IPS DF 4.7 (cell line): ENCODE measurements at regions not wholly inside any gene's neighbourhood (a gene's known extent, or its start where the extent isn't known, plus 50 kb on each side); places are given as distances from the start of the nearest gene placed in this dataset.

Experiments used
- DNase-seq: peaks from one replicate; pipeline ENCODE4 v3.0.0-alpha.2; 2013; ENCODE audit warnings: low spot score; ENCODE audit errors: extremely low read depth

DNA sequence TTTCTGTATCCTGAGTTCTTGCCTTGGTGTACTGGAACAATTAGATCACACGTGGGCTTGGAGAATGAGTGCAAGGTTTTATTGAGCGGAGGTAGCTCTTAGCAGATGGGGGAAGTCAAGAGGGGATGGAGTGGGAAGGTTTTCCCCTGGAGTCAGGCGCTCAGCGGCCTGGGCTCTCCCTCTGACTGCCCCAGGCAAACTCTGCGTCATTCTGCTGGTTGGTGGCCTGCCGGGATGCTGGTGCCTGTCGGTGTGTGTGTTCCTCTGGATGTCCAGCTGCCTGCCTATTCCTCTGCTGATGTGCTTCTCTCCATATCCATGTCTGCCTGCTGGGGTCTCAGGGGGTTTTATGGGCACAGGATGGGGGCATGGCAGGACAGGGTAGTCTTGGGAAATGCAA is 111.0 kb downstream of the TRIB2 start:
- no peak for DNase-seq

DNA sequence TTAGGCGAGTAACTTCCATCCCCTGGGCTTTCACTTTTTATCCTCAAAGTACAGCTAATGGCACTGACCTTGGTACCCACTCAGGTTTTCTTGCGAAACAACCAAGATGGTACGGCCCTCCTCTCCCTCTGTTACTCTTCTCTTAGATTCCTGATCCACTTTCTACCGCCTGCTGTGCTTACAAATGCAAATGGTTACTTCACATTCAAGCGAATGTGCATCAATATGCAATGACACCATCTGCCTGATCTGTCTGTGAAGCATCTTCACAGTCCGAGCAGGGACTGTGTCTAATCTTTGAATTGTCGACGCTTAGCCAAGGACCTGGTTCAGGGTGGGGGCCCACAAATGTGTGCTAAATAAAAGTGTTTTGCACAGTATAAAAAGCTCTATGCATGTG is 112.2 kb downstream of the TRIB2 start:
- DNase-seq, result peak; percentile 25

DNA sequence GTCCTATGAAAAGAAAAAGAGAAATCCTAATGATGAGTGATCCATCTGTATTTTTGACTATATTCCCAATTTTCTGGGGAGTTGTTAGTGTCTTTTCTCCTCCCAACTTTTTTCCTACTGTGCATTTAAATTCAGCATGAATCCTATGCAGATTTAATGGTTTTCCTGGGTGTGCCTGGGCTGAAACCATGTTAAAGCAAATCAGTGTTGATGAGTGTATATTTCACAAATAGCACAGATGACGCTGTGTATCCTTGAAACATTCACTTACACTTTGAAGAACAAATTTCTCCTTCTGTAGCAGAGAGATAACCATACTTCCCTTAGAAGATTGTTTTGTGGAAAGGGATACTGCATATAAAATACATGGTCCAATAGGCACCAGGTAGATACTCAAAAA is 114.3 kb downstream of the TRIB2 start:
- DNase-seq, result no peak

GRCh38 chr2:12834239-12834638 is 117.5 kb downstream of the TRIB2 start:
- DNase-seq, result no peak

- DNase-seq, result no peak
Observed at GRCh38 chr2:12835733-12836132, 119.0 kb downstream of the TRIB2 start.

DNA sequence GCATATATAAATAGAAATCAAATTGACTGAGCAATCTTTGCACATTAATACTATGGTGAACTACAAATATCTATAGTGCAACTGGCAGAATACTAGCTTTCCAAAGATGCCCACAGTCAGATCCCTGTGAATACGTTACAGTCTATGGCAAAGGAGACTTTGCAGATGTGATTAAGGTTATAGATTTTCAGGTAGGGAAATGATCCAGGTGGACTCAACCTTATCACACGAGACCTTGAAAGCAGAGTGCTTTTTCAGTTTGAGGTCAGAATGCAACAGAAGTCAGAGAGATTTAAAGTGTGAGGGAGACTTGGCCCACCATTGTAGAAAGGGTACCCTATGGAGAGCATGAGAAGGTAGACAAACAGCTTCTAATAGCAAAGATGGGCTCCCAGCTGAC is 122.6 kb downstream of the TRIB2 start:
- DNase-seq, result no peak

- DNase-seq, result no peak
Observed at GRCh38 chr2:12841021-12841420, 124.3 kb downstream of the TRIB2 start.

DNA sequence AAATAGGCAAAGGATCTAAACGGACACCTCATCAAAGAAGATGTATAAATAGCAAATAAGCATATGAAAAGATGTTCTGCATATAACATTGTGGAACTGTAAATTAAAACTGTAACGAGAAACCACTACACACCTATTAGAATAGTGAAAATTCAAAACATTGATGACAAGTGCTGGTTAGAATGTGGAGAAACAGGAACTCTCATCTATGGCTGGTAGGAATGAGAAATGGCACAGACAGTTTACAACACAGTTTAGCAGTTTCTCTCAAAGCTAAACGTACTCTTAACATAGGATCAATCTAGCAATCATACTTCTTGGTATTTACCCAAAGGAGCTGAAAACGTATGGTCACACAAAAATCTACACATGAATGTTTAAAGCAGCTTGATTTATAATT is 126.2 kb downstream of the TRIB2 start:
- DNase-seq, result no peak

GRCh38 chr2:12844511-12844910 is 127.8 kb downstream of the TRIB2 start:
- DNase-seq, result no peak

GRCh38 chr2:12847694-12848575 is 131.2 kb downstream of the TRIB2 start:
- DNase-seq, result no peak

GRCh38 chr2:12852135-12852534 is 135.4 kb downstream of the TRIB2 start:
- DNase-seq, result no peak

- DNase-seq, result no peak
Observed at GRCh38 chr2:12854001-12854530, 137.3 kb downstream of the TRIB2 start.

GRCh38 chr2:12855508-12855907 is 138.8 kb downstream of the TRIB2 start:
- DNase-seq, result no peak

DNA sequence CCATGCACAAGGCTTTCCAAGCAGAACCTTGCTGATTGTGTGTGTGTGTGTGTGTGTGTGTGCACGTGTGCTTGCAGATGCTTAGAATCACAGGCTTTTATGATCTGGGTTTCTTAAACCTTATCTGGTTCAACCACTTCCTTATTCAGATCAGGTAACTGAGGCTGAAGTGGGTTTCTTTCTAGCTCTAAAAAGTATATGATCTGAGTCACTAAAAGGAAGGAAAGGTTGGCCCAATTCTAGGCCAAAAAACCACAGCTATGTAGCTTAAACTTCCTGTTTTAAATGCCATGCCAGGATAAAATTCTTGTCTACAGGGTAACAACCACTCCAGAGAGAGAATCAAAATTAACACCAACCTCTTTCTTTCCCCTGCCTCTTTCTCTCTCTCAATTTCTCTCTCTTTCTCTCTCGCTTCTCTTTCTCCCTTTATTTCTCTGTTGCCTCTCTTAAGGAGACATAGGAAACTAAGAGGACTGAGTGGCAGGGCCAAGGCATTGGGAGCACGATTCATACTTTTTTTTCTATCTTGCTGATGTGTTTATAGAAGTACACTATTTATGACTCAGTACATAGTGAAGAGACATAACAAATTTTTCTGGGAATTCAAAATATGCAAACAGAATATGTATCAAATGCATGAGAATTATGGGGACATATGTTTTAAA is 140.3 kb downstream of the TRIB2 start:
- DNase-seq, result no peak

DNA sequence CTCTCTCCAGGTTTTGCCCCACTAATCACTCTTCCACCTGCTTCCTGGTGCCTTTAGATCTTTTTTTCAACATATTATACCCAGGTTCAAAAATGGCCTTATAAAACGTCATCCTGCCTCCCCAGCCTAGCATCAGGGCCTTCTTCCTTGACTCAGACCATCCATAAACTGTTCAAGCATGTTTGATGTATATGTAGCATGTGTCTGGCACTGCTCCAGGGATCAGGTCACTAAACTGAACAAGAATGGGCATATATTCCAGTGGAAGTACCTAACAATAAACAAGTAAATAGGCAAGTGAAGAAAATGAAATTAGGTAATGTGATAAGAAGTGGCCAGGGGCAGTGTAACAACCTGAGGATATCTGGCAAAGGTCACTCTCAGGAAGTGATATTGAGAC is 141.2 kb downstream of the TRIB2 start:
- no peak for DNase-seq

- no peak for DNase-seq
Observed at GRCh38 chr2:12858786-12859185, 142.1 kb downstream of the TRIB2 start.

DNA sequence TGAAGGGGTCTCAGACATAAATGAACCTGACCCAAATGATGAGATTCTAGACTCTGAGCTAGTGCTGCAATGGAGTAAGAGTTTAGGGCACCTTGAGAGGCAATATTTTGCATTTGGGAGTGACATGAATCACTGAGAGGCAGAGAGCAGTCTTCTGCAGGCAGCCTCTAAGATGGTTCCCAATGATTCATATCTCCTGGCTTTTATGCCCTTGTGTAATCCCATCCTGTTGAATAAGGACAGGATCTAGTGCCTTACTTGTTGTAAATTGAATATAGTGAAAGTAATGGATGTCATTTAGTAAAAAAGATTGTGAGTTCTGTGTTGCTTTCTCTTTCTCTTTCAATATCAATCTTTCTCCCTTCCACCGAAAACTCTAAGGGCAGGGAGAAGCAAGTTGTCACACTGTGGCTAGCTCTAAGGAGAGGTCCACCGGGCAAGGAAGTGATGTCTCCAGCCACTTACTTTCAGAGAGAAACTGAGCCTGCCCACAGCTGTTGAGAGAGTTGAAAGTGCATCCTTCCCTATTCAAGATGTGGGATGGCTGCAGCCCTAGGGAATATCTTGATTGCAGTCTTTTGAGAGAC is 144.7 kb downstream of the TRIB2 start:
- DNase-seq, result no peak

DNA sequence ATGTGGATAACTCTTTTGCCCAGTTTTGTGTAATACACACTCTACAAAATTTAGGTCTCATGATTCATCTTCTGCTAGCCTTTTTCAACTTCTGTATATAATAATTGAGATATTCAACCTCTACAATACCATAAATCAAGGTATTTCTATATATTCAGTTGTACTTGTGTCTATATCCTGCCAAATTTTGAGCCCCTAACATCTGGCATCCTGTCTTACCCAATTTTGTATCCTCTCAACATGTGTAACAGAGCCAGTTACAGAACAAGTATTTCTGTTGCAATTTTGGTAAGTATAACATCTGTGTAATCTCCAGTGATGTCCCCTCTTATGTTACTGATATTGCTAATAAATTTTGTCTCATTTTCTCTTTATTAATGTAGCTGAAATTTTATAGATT is 145.8 kb downstream of the TRIB2 start:
- no peak for DNase-seq

- DNase-seq, result no peak
Observed at GRCh38 chr2:12863937-12864336, 147.2 kb downstream of the TRIB2 start.

- no peak for DNase-seq
Observed at GRCh38 chr2:12867631-12868287, 151.0 kb downstream of the TRIB2 start.

DNA sequence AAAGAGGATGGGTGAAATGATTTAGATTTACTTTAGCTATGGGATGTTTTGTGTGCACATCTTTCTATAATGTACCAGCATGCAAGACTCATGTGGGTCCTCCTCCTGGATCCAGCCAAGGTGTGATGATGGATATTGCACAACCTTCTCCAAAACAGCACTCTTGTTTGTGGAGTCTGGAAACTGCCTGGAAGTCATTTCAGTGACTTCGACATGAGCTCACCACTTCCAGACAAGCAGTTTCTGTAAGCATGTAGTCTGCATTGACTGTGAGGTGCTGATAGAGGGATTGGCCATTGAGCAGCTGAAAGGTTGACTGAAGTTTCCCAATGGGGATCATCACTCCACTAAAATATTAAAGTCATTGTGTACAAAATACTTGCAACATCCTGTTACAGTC is 154.0 kb downstream of the TRIB2 start:
- DNase-seq, result no peak
